GM10266 (cell line): ENCODE measurements at regions not wholly inside any gene's neighbourhood (a gene's known extent, or its start where the extent isn't known, plus 50 kb on each side); places are given as distances from the start of the nearest gene placed in this dataset.
"Not testable (repeated sequence)": the region's sequence is repeated elsewhere in the genome, so short reads cannot be mapped to it uniquely, and the experiment has no call there.

Experiments used
- DNase-seq: peaks from one replicate; pipeline ENCODE4 v3.0.0; 2012; ENCODE audit errors: extremely low spot score
- CTCF ChIP-seq: IDR thresholded peaks from 2 replicates; pipeline ENCODE4 v1.5.1; 2012; ENCODE audit warnings: mild to moderate bottlenecking, low read depth; ENCODE audit not compliant: control insufficient read depth, insufficient read depth; ENCODE audit errors: missing control alignments

GRCh38 chr5:103993031-103993430 is 430.4 kb upstream of the NUDT12 start:
- no peak for TF ChIP-seq CTCF
- no peak for DNase-seq

GRCh38 chr5:103990064-103990463 is 427.5 kb upstream of the NUDT12 start:
- DNase-seq: no peak

GRCh38 chr5:103981592-103981991 is 419.0 kb upstream of the NUDT12 start:
- no peak for DNase-seq
- TF ChIP-seq CTCF: no peak

More at GRCh38 chr5:103990064-103990463, 427.5 kb upstream of the NUDT12 start:
- no peak for TF ChIP-seq CTCF

- DNase-seq: no peak
- TF ChIP-seq CTCF: no peak
Measured at GRCh38 chr5:103973669-103974068, 411.1 kb upstream of the NUDT12 start.

DNA sequence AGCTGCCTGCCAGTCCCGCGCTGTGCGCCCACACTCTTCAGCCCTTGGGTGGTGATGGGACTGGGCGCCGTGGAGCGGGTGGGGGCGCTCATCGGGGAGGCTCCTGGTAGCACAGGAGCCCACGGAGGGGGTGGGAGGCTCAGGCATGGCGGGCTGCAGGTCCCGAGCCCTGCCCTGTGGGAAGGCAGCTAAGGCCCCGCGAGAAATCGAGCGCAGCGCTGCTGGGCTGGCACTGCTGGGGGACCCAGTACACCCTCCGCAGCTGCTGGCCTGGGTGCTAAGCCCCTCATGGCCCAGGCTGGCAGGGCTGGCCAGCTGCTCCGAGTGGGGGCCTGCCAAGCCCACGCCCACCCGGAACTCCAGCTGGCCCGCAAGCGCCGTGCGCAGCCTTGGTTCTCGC is 403.7 kb upstream of the NUDT12 start:
- not testable (repeated sequence) for DNase-seq

GRCh38 chr5:103962023-103962422 is 399.4 kb upstream of the NUDT12 start:
- no peak for TF ChIP-seq CTCF
- no peak for DNase-seq

DNA sequence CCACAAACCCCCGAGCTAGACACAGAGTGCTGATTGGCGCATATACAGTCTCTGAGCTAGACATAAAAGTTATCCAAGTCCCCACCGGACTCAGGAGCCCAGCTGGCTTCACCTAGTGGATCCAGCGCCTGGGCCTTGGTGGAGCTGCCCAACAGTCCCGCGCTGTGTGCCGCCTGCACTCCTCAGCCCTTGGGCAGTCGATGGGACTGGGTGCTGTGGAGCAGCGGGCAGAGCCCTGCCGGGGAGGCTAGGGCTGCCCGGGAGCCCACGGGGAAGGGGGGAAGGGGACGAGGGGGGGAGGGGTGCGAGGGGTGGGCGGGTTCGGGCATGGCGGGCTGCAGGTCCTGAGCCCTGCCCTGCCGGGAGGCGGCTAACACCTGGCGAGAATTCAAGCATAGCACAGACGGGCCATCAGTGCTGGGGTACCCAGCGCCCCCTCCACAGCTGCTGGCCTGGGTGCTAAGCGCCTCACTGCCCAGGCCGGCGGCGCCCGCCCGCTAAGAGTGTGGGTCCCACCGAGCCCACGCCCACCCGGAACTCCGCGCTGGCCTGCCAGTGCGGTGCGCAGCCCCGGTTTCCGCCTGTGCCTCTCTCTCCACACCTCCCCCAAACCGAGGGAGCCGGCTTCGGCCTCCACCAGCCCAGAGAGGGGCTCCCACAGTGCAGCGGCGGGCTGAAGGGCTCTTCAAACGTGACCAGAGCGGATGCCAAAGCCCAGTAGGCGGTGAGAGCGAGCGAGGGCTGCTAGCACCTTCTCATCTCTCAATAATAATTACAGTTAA is 391.2 kb upstream of the NUDT12 start:
- no peak for TF ChIP-seq CTCF
- no peak for DNase-seq

GRCh38 chr5:103951776-103952175 is 389.2 kb upstream of the NUDT12 start:
- no peak for DNase-seq
- TF ChIP-seq CTCF: no peak
